Mucosa of descending colon (tissue), 3 donors: ENCODE measurements at regions not wholly inside any gene's neighbourhood (a gene's known extent, or its start where the extent isn't known, plus 50 kb on each side); places are given as distances from the start of the nearest gene placed in this dataset.

Source experiments
- ATAC-seq: fragments of 200-7000 bp; cut with Tn5 transposase; one replicate; pipeline ENCODE4 v1.9.1; 2020; ENCODE audit warnings: mild to moderate bottlenecking, moderate library complexity
- DNase-seq, 3 donors: peaks; one replicate each; pipeline ENCODE4 v3.0.0-alpha.2; 2020
- H3K36me3 ChIP-seq: fragments of 200-600 bp; one replicate; pipeline ENCODE4 v1.8.0; 2021; ENCODE audit warnings: low read depth, mild to moderate bottlenecking
- H3K4me1 ChIP-seq: fragments of 200-600 bp; one replicate; pipeline ENCODE4 v1.8.0; 2021; ENCODE audit warnings: low read depth, mild to moderate bottlenecking
- H3K4me3 ChIP-seq: fragments of 200-600 bp; one replicate; pipeline ENCODE4 v1.8.0; 2021; ENCODE audit warnings: mild to moderate bottlenecking
- H3K9me3 ChIP-seq: fragments of 200-600 bp; one replicate; pipeline ENCODE4 v1.8.0; 2021; ENCODE audit warnings: mild to moderate bottlenecking
- intact Hi-C, 2 donors: fragments of 100-400 bp; cut with DNase I in 1 of 2; cut with micrococcal nuclease in 1 of 2; formaldehyde crosslinking; loops; one replicate each; pipeline versions ENCODE4 v1.11.0 to v1.11.1; 2022; cut with DNase I, micrococcal nuclease
- TF ChIP-seq, protein P1 (sequence below): fragments of 200-600 bp; IDR thresholded peaks from one replicate; pipeline ENCODE4 v1.8.0; 2022; ENCODE audit warnings: antibody characterized with exemption, mild to moderate bottlenecking
- donor health status: DM: no; HTN: no; CAD: no; lungs with moderate emphysema.
- donor health status: DM: no; HTN: no; CAD: no.
- donor health status: DM: no; HTN: yes; CAD: no.

GRCh38 chr15:58340176-58340575, 91.6 kb upstream of the LIPC start:
- TF ChIP-seq, protein P1, sequence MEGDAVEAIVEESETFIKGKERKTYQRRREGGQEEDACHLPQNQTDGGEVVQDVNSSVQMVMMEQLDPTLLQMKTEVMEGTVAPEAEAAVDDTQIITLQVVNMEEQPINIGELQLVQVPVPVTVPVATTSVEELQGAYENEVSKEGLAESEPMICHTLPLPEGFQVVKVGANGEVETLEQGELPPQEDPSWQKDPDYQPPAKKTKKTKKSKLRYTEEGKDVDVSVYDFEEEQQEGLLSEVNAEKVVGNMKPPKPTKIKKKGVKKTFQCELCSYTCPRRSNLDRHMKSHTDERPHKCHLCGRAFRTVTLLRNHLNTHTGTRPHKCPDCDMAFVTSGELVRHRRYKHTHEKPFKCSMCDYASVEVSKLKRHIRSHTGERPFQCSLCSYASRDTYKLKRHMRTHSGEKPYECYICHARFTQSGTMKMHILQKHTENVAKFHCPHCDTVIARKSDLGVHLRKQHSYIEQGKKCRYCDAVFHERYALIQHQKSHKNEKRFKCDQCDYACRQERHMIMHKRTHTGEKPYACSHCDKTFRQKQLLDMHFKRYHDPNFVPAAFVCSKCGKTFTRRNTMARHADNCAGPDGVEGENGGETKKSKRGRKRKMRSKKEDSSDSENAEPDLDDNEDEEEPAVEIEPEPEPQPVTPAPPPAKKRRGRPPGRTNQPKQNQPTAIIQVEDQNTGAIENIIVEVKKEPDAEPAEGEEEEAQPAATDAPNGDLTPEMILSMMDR: no peak
- H3K36me3 ChIP-seq: no peaks in the 10 kb centered on the region
- no peaks in the 10 kb centered on the region for H3K4me1 ChIP-seq
- H3K9me3 ChIP-seq: no peaks in the 10 kb centered on the region
- no peak overlapping the region for H3K4me3 ChIP-seq
- ATAC-seq (no peak), DNase-seq (no peak)
- intact Hi-C loops: no loop called here

DNA sequence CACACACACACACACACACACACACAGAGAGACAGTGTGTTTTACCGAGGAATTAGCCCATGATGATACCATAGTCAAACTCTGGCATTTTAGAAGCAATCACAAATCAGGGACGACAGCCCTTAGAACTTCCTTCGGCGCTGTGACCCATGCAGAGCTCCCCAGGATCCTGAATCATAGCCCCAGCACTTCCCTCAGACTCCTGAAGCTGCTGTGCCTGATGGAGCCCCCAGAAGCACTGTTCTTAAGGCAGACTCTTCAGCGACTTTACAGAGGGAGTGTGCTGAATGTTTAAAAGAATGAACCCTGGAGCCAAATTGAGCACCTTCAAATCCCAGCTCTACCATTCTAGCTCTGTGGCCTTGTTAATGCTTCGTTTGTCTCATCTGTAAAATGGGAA, 89.3 kb upstream of the LIPC start:
- H3K36me3 ChIP-seq: no peaks in the 10 kb centered on the region
- no peaks in the 10 kb centered on the region for H3K4me1 ChIP-seq
- no peaks in the 10 kb centered on the region for H3K9me3 ChIP-seq
- H3K4me3 ChIP-seq: no peak overlapping the region
- TF ChIP-seq, protein P1: no peak
- no peak for DNase-seq
- no peak for ATAC-seq
- intact Hi-C loops: no loop called here

DNA sequence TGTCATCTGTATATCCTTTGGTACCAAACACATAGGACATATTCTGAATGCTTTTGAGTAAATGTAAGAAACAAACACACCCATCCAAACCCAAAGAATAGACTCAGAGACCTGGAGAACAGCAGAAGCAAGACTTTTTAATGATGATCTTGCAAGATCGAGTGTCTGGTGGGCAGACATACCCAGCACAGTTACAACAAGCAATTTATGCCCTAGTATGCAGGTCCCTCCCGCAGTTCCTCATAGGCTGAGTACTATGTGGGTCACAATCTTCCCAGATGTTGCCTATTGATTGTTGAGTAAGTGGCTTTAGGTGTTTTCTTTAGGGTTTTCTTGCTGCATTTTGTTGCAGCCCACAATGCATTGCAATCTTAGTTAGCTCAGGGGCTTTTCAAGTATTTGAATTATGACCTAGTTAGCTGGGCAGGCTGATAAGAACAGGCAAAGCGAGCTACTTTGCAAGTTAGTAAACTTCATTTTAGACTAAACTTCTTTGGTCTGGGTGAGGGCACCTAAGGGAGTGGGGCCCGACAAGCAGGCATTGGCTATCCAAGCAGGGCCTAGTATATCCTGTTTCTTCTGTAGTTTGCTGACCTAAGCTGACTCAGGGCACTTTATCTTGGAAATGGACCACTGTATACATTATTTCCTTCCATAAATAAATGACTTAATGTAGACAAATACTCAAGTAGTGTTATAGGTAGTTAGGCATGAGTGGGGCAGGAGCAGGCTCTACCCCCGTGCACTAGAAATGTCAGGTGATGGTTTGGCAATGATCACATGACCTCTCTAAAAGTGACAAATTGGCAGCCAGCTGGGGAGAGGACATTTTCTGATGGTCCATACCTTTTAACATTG, 87.3 kb upstream of the LIPC start:
- no peaks in the 10 kb centered on the region for H3K9me3 ChIP-seq
- H3K4me1 ChIP-seq: no peaks in the 10 kb centered on the region
- DNase-seq (no peak), ATAC-seq (no peak)
- no peaks in the 10 kb centered on the region for H3K36me3 ChIP-seq
- no peak overlapping the region for H3K4me3 ChIP-seq
- intact Hi-C loops: no loop called here
- TF ChIP-seq, protein P1: no peak

DNA sequence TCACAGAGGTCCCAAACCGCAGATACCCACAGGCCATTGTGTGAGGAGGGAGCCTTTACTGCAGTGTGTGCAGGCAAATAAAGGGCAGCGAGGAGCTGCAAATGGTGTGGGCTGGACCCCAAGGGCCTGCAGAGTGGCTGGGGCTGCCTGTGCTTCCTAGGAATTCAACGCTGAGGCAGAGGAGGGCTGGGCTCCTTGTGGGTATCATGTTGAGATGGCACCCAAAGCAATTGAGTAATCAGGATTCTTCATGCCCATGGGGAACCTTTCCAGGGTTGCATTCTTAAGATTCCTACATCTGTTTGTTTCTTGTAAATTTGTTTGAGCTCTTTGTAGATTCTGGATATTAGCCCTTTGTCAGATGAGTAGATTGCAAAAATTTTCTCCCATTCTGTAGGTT, 85.4 kb upstream of the LIPC start:
- Histone ChIP-seq H3K4me1 (no peaks in the 10 kb centered on the region), H3K9me3 (no peaks in the 10 kb centered on the region), H3K36me3 (no peaks in the 10 kb centered on the region), H3K4me3 (no peak overlapping the region)
- DNase-seq: no peak
- TF ChIP-seq, protein P1: no peak
- ATAC-seq: no peak
- intact Hi-C loops: no loop called here

- H3K9me3 ChIP-seq: no peaks in the 10 kb centered on the region
- TF ChIP-seq, protein P1: no peak
- no peaks in the 10 kb centered on the region for H3K4me1 ChIP-seq
- no peaks in the 10 kb centered on the region for H3K36me3 ChIP-seq
- DNase-seq (no peak), ATAC-seq (no peak)
- intact Hi-C loops: no loop called here
- no peak overlapping the region for H3K4me3 ChIP-seq
These were observed 83.5 kb upstream of the LIPC start for GRCh38 chr15:58348095-58348812.
